ENCODE measurements at regions not wholly inside any gene's neighbourhood (a gene's known extent, or its start where the extent isn't known, plus 50 kb on each side); places are given as distances from the start of the nearest gene placed in this dataset.

DNA sequence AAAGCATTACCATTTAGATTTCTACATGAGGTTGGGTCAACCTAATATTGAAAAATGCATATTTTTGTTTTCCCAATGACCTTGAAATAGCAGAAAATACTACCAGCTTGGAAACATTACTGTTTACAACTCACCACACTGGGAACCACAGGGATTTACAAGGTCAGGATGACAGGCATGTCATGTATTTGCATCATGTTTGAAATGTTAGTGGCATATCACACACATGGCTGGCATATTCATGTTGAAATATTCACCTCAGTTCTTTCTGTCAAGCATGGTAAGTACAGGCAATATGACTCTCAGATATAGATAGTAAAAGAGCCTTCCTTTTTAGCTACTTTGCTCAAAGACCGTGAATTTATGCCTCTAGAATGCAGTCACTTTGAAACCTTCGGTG, 593.5 kb downstream of the NOVA1 start:
- TF ChIP-seq YY1 (IDR thresholded peaks at IDR 0.05; ENCODE audit: insufficient read depth, insufficient read length) (no peak), SUZ12 (IDR thresholded peaks at IDR 0.05; ENCODE audit: extremely low read depth, insufficient read depth, insufficient read length) (no peak)
